Brain microvascular endothelial cell (primary cell): ENCODE measurements at regions not wholly inside any gene's neighbourhood (a gene's known extent, or its start where the extent isn't known, plus 50 kb on each side); places are given as distances from the start of the nearest gene placed in this dataset.
"Not testable (repeated sequence)": the region's sequence is repeated elsewhere in the genome, so short reads cannot be mapped to it uniquely, and the experiment has no call there.

ENCODE experiments used
- DNase-seq: peaks from one replicate; pipeline ENCODE4 v3.0.0-alpha.2; 2020
- H3K27ac ChIP-seq: fragments of 250-450 bp; sonication (Bioruptor Pico); 2 replicates; pipeline ENCODE4 v1.5.1; 2020; ENCODE audit warnings: mild to moderate bottlenecking, moderate library complexity
- H3K27me3 ChIP-seq: fragments of 250-450 bp; sonication (Bioruptor Pico); replicated peaks from 2 replicates; pipeline ENCODE4 v1.5.1; 2020; ENCODE audit warnings: mild to moderate bottlenecking
- H3K36me3 ChIP-seq: fragments of 250-450 bp; sonication (Bioruptor Pico); replicated peaks from 2 replicates; pipeline ENCODE4 v1.5.1; 2020; ENCODE audit warnings: mild to moderate bottlenecking
- H3K4me3 ChIP-seq: 2 replicates; pipeline ENCODE4 v1.5.1; 2011; ENCODE audit warnings: low read depth, mild to moderate bottlenecking, control low read depth, low read length, moderate library complexity
- in situ Hi-C: cut with HindIII; loops from 2 replicates; pipeline ENCODE4 v1.10.0; 2017; ENCODE audit warnings: low sequenced_read_pairs, low pct_ligation_motif_present
- TF ChIP-seq, protein P1 (sequence below): IDR thresholded peaks from 2 replicates; pipeline ENCODE4 v1.5.1; 2011; ENCODE audit warnings: low read depth, mild to moderate bottlenecking, moderate library complexity, low read length, control low read depth, inconsistent platforms; ENCODE audit errors: missing control alignments

DNA sequence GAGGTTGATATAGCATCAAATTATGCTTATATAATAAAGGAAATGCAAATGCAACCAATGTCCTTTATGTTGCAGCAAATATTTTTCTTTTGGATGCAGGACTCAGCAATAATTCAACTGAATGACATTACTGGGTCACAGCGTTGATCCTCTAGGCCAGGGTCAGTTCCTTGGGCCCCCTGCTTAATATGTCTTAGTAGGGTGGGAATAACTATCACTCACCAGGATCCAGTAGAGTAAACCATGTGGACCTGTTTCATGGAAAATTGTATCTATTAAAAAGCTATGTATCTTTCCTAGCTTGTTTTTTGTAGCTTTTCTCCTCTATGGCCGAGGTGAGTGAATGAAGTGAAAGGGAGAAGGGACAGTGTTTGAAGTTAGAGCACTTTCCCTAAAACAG lies 161.5 kb upstream of the SSTR1 start:
- in situ Hi-C loops: no loop called here
- TF ChIP-seq, protein P1, sequence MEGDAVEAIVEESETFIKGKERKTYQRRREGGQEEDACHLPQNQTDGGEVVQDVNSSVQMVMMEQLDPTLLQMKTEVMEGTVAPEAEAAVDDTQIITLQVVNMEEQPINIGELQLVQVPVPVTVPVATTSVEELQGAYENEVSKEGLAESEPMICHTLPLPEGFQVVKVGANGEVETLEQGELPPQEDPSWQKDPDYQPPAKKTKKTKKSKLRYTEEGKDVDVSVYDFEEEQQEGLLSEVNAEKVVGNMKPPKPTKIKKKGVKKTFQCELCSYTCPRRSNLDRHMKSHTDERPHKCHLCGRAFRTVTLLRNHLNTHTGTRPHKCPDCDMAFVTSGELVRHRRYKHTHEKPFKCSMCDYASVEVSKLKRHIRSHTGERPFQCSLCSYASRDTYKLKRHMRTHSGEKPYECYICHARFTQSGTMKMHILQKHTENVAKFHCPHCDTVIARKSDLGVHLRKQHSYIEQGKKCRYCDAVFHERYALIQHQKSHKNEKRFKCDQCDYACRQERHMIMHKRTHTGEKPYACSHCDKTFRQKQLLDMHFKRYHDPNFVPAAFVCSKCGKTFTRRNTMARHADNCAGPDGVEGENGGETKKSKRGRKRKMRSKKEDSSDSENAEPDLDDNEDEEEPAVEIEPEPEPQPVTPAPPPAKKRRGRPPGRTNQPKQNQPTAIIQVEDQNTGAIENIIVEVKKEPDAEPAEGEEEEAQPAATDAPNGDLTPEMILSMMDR: no peak

DNA sequence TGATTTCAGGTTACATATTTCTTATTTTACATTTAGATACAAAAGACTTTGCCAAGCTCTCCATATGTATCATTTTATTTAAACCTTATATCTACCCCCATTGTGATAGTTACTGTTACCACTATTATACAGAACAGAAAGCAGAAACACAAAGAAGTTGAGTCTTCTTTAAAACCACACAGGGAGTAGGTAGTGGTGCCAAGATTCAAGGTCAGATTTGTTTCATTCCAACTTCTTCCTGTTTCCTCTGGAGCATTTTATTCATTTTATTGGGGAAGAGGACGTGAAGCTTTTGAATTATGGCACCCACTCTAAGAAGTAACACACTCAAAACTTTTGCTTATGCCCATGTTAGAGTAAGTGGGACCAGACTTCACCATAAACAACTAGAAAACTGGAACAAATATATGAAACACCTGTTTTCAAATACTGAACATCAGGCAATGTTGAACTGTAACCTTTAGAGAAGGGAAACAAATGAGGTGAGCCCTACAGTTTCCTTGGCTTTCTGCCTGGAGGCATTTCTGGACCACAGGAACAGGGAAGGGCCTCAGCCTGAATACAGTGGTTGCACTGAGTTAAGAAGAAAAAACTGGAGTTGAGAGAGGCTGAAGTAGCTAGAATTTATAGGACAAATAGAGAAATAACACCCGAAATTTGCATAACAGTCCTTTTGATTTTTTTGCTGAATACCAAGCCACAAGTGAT lies 160.4 kb upstream of the SSTR1 start:
- TF ChIP-seq, protein P1: no peak
- H3K27ac ChIP-seq: no peak overlapping the region
- H3K27me3 ChIP-seq: no peaks in the 10 kb centered on the region
- H3K4me3 ChIP-seq: no peak overlapping the region
- in situ Hi-C loops: no loop called here
- no peak for DNase-seq
- H3K36me3 ChIP-seq: no peaks in the 10 kb centered on the region

More for the DNA sequence above, 161.5 kb upstream of the SSTR1 start:
- Histone ChIP-seq H3K27ac (no peak overlapping the region), H3K4me3 (no peak overlapping the region), H3K36me3 (no peaks in the 10 kb centered on the region), H3K27me3 (no peaks in the 10 kb centered on the region)
- DNase-seq: no peak

GRCh38 chr14:38053666-38054065 lies 154.0 kb upstream of the SSTR1 start:
- in situ Hi-C loops: no loop called here
- DNase-seq: no peak
- Histone ChIP-seq H3K4me3 (no peak overlapping the region), H3K27me3 (no peaks in the 10 kb centered on the region), H3K36me3 (no peaks in the 10 kb centered on the region), H3K27ac (no peak overlapping the region)
- TF ChIP-seq, protein P1: no peak

GRCh38 chr14:38056270-38056669 lies 151.4 kb upstream of the SSTR1 start:
- DNase-seq: no peak
- Histone ChIP-seq H3K27me3 (no peaks in the 10 kb centered on the region), H3K36me3 (no peaks in the 10 kb centered on the region), H3K27ac (no peak overlapping the region), H3K4me3 (no peak overlapping the region)
- in situ Hi-C loops: no loop called here
- TF ChIP-seq, protein P1: no peak

DNA sequence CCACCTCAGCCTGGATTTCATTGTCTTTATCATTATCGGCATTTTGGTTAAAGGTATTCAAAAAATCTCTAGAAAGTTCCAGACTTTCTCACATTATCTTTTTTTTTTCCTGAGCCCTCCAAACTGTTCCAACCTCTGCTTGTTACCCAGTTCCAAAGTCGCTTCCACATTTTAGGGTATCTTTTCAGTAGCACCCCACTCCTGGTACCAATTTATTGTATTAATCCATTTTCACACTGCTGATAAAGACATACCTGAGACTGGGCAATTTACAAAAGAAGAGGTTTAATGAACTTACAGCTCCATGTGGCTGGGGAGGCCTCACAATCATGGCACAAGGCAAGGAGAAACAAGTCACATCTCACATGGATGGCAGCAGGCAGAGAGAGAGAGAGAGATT lies 145.5 kb upstream of the SSTR1 start:
- not testable (repeated sequence) for DNase-seq

GRCh38 chr14:38063711-38064320 lies 143.9 kb upstream of the SSTR1 start:
- no peaks in the 10 kb centered on the region for H3K27me3 ChIP-seq
- no peak overlapping the region for H3K27ac ChIP-seq
- H3K4me3 ChIP-seq: no peak overlapping the region
- DNase-seq: no peak
- in situ Hi-C loops: no loop called here
- TF ChIP-seq, protein P1: no peak
- no peaks in the 10 kb centered on the region for H3K36me3 ChIP-seq

More for the DNA sequence above, 145.5 kb upstream of the SSTR1 start:
- H3K36me3 ChIP-seq, H3K4me3 ChIP-seq, in situ Hi-C loops, H3K27me3 ChIP-seq, H3K27ac ChIP-seq: not testable (repeated sequence)
